Naive B cell (primary cell): ENCODE measurements at regions not wholly inside any gene's neighbourhood (a gene's known extent, or its start where the extent isn't known, plus 50 kb on each side); places are given as distances from the start of the nearest gene placed in this dataset.

Source experiments
- ATAC-seq, 2 donors: fragments of 150-1000 bp; cut with Tn5 transposase; 2 replicates each; pipeline ENCODE4 v1.10.0; 2021; ENCODE audit warnings: low read depth in 2 of 2, mild to moderate bottlenecking in 2 of 2, moderate library complexity in 2 of 2
- DNase-seq: peaks from one replicate; pipeline ENCODE4 v3.0.0; 2022
- H3K27ac Mint-ChIP-seq, 6 donors: one replicate each; pipeline ENCODE4 v1.8.0; 2020 to 2022; ENCODE audit warnings: mild to moderate bottlenecking in 6 of 6, mixed read lengths in 6 of 6, moderate library complexity in 5 of 6, inconsistent platforms in 2 of 6
- H3K27me3 Mint-ChIP-seq, 3 donors: one replicate each; pipeline ENCODE4 v1.8.0; 2021 to 2022; ENCODE audit warnings: mixed read lengths in 3 of 3, mild to moderate bottlenecking in 1 of 3
- H3K36me3 Mint-ChIP-seq, 2 donors: one replicate each; pipeline ENCODE4 v1.8.0; 2020 to 2022; ENCODE audit warnings: mixed read lengths in 2 of 2, inconsistent platforms in 1 of 2, mild to moderate bottlenecking in 1 of 2
- H3K4me1 Mint-ChIP-seq, 3 donors: one replicate each; pipeline ENCODE4 v1.8.0; 2020 to 2022; ENCODE audit warnings: mixed read lengths in 3 of 3, inconsistent platforms in 1 of 3, mild to moderate bottlenecking in 1 of 3, moderate library complexity in 1 of 3
- H3K4me3 Mint-ChIP-seq, 8 donors: one replicate each; pipeline ENCODE4 v1.8.0; 2020 to 2022; ENCODE audit warnings: mild to moderate bottlenecking in 8 of 8, mixed read lengths in 8 of 8, moderate library complexity in 8 of 8, inconsistent platforms in 2 of 8
- H3K9me3 Mint-ChIP-seq, 7 donors: one replicate each; pipeline ENCODE4 v1.8.0; 2020 to 2022; ENCODE audit warnings: mixed read lengths in 7 of 7, mild to moderate bottlenecking in 5 of 7, inconsistent platforms in 2 of 7, moderate library complexity in 1 of 7

- ATAC-seq = no peak
- Mint-ChIP-seq H3K27ac (no peak overlapping the region), H3K36me3 (no peaks in the 10 kb centered on the region), H3K4me1 (no peaks in the 10 kb centered on the region), H3K27me3 (no peaks in the 10 kb centered on the region), H3K9me3 (peaks cover 2 to 20% (median 8%) of the 10 kb centered on the region in 7 donors), H3K4me3 (no peak overlapping the region)
- no peak for DNase-seq
Measured at GRCh38 chr2:76640905-76641304, 881.3 kb downstream of the LRRTM4 start.

DNA sequence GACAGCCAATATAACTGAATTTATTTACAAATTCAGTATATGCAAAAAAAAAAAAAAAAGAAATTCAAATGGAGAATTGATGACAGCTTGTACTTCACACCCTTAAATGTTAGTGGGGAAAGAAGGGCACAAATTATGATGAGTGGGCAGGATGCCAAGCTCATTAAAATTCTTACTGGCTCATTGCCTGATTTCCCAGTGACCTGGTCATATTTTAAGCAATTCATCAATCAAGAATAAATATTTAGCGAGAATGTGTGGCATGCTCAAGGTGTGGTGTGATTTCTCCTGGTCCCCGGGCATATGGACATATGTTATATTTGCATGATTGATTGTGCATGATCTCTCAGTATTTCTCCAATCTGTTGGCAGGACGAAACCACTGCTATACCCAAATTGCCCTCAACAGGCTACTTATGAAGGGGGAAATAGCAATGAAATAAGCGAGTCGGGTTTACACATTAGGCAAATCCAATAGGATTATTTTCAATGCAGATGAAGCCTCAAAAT lies 883.0 kb downstream of the LRRTM4 start:
- ATAC-seq (no peak), DNase-seq (no peak)
- Mint-ChIP-seq H3K9me3 (peaks cover under 1 to 15% (median 4%) of the 10 kb centered on the region in 7 donors), H3K36me3 (no peaks in the 10 kb centered on the region), H3K4me1 (no peaks in the 10 kb centered on the region), H3K4me3 (no peak overlapping the region), H3K27me3 (no peaks in the 10 kb centered on the region), H3K27ac (no peak overlapping the region)

GRCh38 chr2:76633276-76633921 lies 888.8 kb downstream of the LRRTM4 start:
- Mint-ChIP-seq H3K27me3 (no peaks in the 10 kb centered on the region), H3K4me3 (no peak overlapping the region), H3K36me3 (no peaks in the 10 kb centered on the region), H3K4me1 (no peaks in the 10 kb centered on the region), H3K27ac (no peak overlapping the region), H3K9me3 (peaks cover 0 to 5% (median 0%) of the 10 kb centered on the region in 7 donors)
- DNase-seq (no peak), ATAC-seq (no peak)

- no peaks in the 10 kb centered on the region for H3K36me3 Mint-ChIP-seq
- DNase-seq (no peak), ATAC-seq (no peak)
- H3K27me3 Mint-ChIP-seq = no peaks in the 10 kb centered on the region
- no peaks in the 10 kb centered on the region for H3K4me1 Mint-ChIP-seq
- no peak overlapping the region for H3K4me3 Mint-ChIP-seq
- peaks cover 0 to 6% (median 1%) of the 10 kb centered on the region in 7 donors for H3K9me3 Mint-ChIP-seq
- no peak overlapping the region for H3K27ac Mint-ChIP-seq
Measured at GRCh38 chr2:76625101-76625500, 897.1 kb downstream of the LRRTM4 start.

- H3K9me3 Mint-ChIP-seq = peaks cover 0 to 4% (median 2%) of the 10 kb centered on the region in 7 donors
- no peaks in the 10 kb centered on the region for H3K36me3 Mint-ChIP-seq
- no peak overlapping the region for H3K4me3 Mint-ChIP-seq
- ATAC-seq (no peak), DNase-seq (no peak)
- H3K27ac Mint-ChIP-seq = peak overlapping the region in 1 of 6 donors; percentile 16
- no peaks in the 10 kb centered on the region for H3K4me1 Mint-ChIP-seq
- no peaks in the 10 kb centered on the region for H3K27me3 Mint-ChIP-seq
Measured at GRCh38 chr2:76613330-76613729, 902.6 kb upstream of the GCFC2 start.

- Mint-ChIP-seq H3K27me3 (no peaks in the 10 kb centered on the region), H3K9me3 (peaks cover 0 to 4% (median 0%) of the 10 kb centered on the region in 7 donors), H3K4me1 (no peaks in the 10 kb centered on the region), H3K4me3 (no peak overlapping the region), H3K36me3 (no peaks in the 10 kb centered on the region), H3K27ac (no peak overlapping the region)
- DNase-seq (no peak), ATAC-seq (no peak)
Measured at GRCh38 chr2:76612764-76613163, 902.0 kb upstream of the GCFC2 start.

DNA sequence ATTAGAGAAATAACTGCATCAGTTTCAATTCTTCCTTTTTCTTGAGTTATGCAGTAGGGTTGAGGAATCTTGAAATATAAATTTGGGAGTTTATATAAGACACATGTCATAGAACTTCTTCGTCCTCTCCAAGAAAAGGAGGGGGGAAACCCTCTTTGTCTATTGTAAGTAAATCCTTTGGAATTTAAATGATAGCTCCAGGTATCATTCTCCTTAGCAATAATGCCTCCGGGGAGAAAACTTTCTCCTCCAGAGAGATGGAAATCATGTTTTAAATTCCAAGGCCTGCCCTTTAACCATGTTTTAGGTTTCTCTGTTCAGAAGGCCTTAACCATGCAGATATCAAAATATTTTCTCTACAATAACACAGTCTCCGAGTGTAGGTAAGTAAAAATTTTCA lies 899.7 kb upstream of the GCFC2 start:
- H3K4me1 Mint-ChIP-seq = no peaks in the 10 kb centered on the region
- peaks cover 0 to 4% (median 0%) of the 10 kb centered on the region in 7 donors for H3K9me3 Mint-ChIP-seq
- H3K27ac Mint-ChIP-seq = no peak overlapping the region
- no peak overlapping the region for H3K4me3 Mint-ChIP-seq
- DNase-seq = no peak
- H3K27me3 Mint-ChIP-seq = no peaks in the 10 kb centered on the region
- no peak for ATAC-seq
- H3K36me3 Mint-ChIP-seq = no peaks in the 10 kb centered on the region

DNA sequence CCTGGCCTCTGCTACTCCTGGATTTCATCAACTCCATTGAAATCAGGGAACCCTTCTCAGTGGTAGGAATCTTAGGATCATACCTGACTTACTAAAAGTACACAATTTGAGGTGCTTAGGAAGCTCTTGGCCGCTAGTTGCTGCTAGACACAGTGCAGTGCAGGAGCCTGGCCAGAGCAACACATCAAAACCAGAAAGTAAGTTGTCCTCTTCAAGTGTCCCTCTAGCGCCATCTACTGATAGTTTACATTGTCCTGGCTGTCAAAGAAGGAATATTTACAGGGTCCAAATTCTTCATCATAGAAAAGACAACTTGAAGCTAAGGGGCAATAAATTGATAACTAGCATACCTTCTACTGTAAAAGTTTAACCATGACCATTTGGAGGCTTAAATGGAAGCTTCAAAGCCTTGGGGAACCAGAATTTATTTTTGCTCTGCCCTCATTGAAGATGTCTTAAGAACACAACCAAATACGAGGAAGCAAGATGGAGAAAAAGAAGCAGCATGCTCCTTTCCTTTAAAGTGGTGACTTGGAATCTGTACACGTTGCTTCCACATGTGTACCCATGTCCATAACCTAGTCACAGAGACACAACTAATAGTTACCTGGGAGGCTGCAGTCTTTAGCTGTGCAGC lies 889.1 kb upstream of the GCFC2 start:
- H3K4me1 Mint-ChIP-seq = no peaks in the 10 kb centered on the region

GRCh38 chr2:76584474-76584873 lies 873.8 kb upstream of the GCFC2 start:
- no peaks in the 10 kb centered on the region for H3K4me1 Mint-ChIP-seq
- H3K36me3 Mint-ChIP-seq = no peaks in the 10 kb centered on the region
- peaks cover 0 to 14% (median 3%) of the 10 kb centered on the region in 7 donors for H3K9me3 Mint-ChIP-seq
- no peaks in the 10 kb centered on the region for H3K27me3 Mint-ChIP-seq
- no peak for ATAC-seq
- no peak overlapping the region for H3K4me3 Mint-ChIP-seq
- H3K27ac Mint-ChIP-seq = no peak overlapping the region
- no peak for DNase-seq

More for the DNA sequence above, 889.1 kb upstream of the GCFC2 start:
- DNase-seq (peak; percentile 1), ATAC-seq (no peak)
- H3K27ac Mint-ChIP-seq = no peak overlapping the region
- H3K27me3 Mint-ChIP-seq = no peaks in the 10 kb centered on the region
- H3K36me3 Mint-ChIP-seq = no peaks in the 10 kb centered on the region
- H3K9me3 Mint-ChIP-seq = no peaks in the 10 kb centered on the region
- H3K4me3 Mint-ChIP-seq = no peak overlapping the region

DNA sequence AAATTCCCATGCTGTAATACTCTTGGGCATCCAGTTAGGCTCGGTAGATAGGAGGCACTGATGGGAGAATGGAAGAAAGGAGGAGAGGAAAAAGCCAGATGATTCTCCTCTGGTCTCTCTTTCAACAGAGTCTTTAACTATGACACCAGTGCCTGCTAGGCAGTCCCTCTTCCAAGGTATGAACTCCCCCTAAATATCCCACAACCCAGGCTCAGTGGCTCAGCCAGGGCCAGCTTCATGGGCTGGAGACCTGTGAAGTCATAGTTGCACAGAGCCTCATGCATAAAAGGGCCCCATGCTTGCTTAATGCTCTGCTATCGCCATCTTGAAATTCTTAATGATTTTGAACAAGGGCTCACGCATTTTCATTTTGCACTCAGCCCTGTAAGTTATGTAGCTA lies 869.2 kb upstream of the GCFC2 start:
- Mint-ChIP-seq H3K27ac (no peak overlapping the region), H3K27me3 (no peaks in the 10 kb centered on the region), H3K4me1 (no peaks in the 10 kb centered on the region), H3K9me3 (peaks cover 2 to 27% (median 9%) of the 10 kb centered on the region in 7 donors), H3K36me3 (peaks cover 0 to 5% of the 10 kb centered on the region in 2 donors), H3K4me3 (peak overlapping the region in 1 of 8 donors; percentile 10)
- no peak for ATAC-seq
- DNase-seq = no peak

DNA sequence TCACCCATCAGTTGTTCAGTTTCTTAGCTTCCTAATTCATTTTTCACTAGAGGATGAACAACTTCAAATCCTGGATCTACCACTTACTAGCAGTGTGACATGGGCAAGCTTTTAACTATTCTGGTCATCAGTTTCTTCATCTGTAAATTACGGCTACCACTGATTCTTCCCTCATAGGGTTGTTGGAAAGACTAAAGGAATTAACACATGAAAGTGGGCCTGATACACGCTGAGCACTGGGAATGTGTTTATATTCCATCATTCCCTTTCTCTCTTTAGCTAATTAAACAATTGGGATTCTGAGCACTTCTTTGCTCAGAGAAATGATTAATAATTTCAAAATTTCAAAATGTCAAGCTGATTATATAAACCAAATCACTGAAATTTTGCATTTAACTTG lies 862.3 kb upstream of the GCFC2 start:
- ATAC-seq (no peak), DNase-seq (no peak)
- Mint-ChIP-seq H3K36me3 (peaks cover 0 to 3% of the 10 kb centered on the region in 2 donors), H3K27me3 (no peaks in the 10 kb centered on the region), H3K4me1 (no peaks in the 10 kb centered on the region), H3K27ac (no peak overlapping the region), H3K9me3 (peaks cover 0 to 18% (median 2%) of the 10 kb centered on the region in 7 donors), H3K4me3 (no peak overlapping the region)

GRCh38 chr2:76569819-76570218 lies 859.1 kb upstream of the GCFC2 start:
- Mint-ChIP-seq H3K9me3 (peaks cover 0 to 4% (median 0%) of the 10 kb centered on the region in 7 donors), H3K27ac (no peak overlapping the region), H3K27me3 (no peaks in the 10 kb centered on the region), H3K4me3 (no peak overlapping the region), H3K36me3 (no peaks in the 10 kb centered on the region), H3K4me1 (no peaks in the 10 kb centered on the region)
- ATAC-seq = no peak
- DNase-seq = no peak

DNA sequence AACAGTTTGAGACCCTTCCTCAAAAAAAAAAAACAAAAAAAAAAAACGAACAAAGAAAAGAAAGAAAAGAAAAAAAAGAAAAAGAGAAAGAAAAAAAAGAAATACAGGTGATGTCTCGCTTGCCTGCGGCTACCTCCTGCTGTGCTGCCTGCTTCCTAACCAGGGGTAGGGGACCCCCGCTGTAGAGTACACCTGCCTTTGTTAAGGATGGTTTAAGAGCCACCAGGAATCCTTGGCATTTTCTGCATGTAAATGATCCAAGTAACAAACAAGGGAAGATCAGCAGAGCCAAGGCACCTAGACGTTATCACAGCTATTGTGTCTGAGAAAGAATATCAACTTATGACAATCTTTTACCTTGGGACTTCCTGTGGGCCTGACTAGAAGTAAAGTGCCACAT lies 856.8 kb upstream of the GCFC2 start:
- Mint-ChIP-seq H3K36me3 (no peaks in the 10 kb centered on the region), H3K4me1 (no peaks in the 10 kb centered on the region), H3K27me3 (no peaks in the 10 kb centered on the region)

GRCh38 chr2:76564734-76565133 lies 854.0 kb upstream of the GCFC2 start:
- ATAC-seq (no peak), DNase-seq (no peak)
- H3K27ac Mint-ChIP-seq = no peak overlapping the region
- H3K4me1 Mint-ChIP-seq = no peaks in the 10 kb centered on the region
- H3K36me3 Mint-ChIP-seq = no peaks in the 10 kb centered on the region
- H3K4me3 Mint-ChIP-seq = no peak overlapping the region
- no peaks in the 10 kb centered on the region for H3K27me3 Mint-ChIP-seq
- peaks cover 0 to 1% (median 0%) of the 10 kb centered on the region in 7 donors for H3K9me3 Mint-ChIP-seq

More for the DNA sequence above, 856.8 kb upstream of the GCFC2 start:
- no peak overlapping the region for H3K4me3 Mint-ChIP-seq
- H3K9me3 Mint-ChIP-seq = peaks cover 0 to 4% (median 0%) of the 10 kb centered on the region in 7 donors
- DNase-seq = no peak
- ATAC-seq = no peak
- H3K27ac Mint-ChIP-seq = peak overlapping the region in 2 of 6 donors; percentile 33 to 70
